DOHH2 (cell line): ENCODE measurements at regions not wholly inside any gene's neighbourhood (a gene's known extent, or its start where the extent isn't known, plus 50 kb on each side); places are given as distances from the start of the nearest gene placed in this dataset.

Experiments used
- H3F3A ChIP-seq: fragments of 200-600 bp; sonication (generic), shearing (Covaris generic); 2 replicates; pipeline ENCODE4 v1.6.0; 2016; ENCODE audit warnings: antibody characterized with exemption, mild to moderate bottlenecking; ENCODE audit not compliant: control insufficient read depth, insufficient read depth
- H3K27ac ChIP-seq: fragments of 200-600 bp; sonication (generic); 2 replicates; pipeline ENCODE4 v1.5.1; 2014; ENCODE audit warnings: low read depth, mild to moderate bottlenecking, low read length, moderate library complexity
- H3K27me3 ChIP-seq: fragments of 200-600 bp; sonication (generic); 2 replicates; pipeline ENCODE4 v1.6.1; 2014; ENCODE audit warnings: mild to moderate bottlenecking, low read length, mixed read lengths; ENCODE audit not compliant: control insufficient read depth
- H3K36me3 ChIP-seq: fragments of 200-600 bp; sonication (generic); 2 replicates; pipeline ENCODE4 v1.6.1; 2014; ENCODE audit warnings: mild to moderate bottlenecking, low read length, moderate library complexity, mixed read lengths; ENCODE audit not compliant: control insufficient read depth
- H3K4me1 ChIP-seq: fragments of 200-600 bp; sonication (generic); 2 replicates; pipeline ENCODE4 v1.6.1; 2014; ENCODE audit warnings: mild to moderate bottlenecking, low read length, mixed read lengths; ENCODE audit not compliant: control insufficient read depth
- H3K4me2 ChIP-seq: fragments of 200-600 bp; sonication (generic); 2 replicates; pipeline ENCODE4 v1.6.0; 2014; ENCODE audit warnings: mild to moderate bottlenecking, low read length, moderate library complexity
- H3K4me3 ChIP-seq: fragments of 200-600 bp; sonication (generic); 2 replicates; pipeline ENCODE4 v1.5.1; 2014; ENCODE audit warnings: mild to moderate bottlenecking, low read length, mixed read lengths
- H3K79me2 ChIP-seq: fragments of 200-600 bp; sonication (generic); 2 replicates; pipeline ENCODE4 v1.6.1; 2014; ENCODE audit warnings: mild to moderate bottlenecking, low read length, mixed read lengths; ENCODE audit not compliant: control insufficient read depth
- H3K9me2 ChIP-seq: fragments of 200-600 bp; sonication (generic); replicated peaks from 2 replicates; pipeline ENCODE4 v1.6.1; 2014; ENCODE audit warnings: mild to moderate bottlenecking, low read length, mixed read lengths; ENCODE audit not compliant: control insufficient read depth
- H3K9me3 ChIP-seq: fragments of 200-600 bp; sonication (generic); 2 replicates; pipeline ENCODE4 v1.6.1; 2014; ENCODE audit warnings: antibody characterized with exemption, low read length, mixed read lengths; ENCODE audit not compliant: control insufficient read depth, insufficient read depth
- H4K20me1 ChIP-seq: fragments of 200-600 bp; sonication (generic); 2 replicates; pipeline ENCODE4 v1.6.0; 2014; ENCODE audit warnings: low read depth, mild to moderate bottlenecking, antibody characterized with exemption, low read length, moderate library complexity; ENCODE audit not compliant: control insufficient read depth, insufficient read depth
- EZH2phosphoT487 ChIP-seq: fragments of 200-600 bp; sonication (generic); IDR thresholded peaks from 2 replicates; pipeline ENCODE4 v1.6.1; 2017; ENCODE audit warnings: borderline replicate concordance, mild to moderate bottlenecking, antibody characterized with exemption, low read length, moderate library complexity, mixed read lengths
- TF ChIP-seq, protein P1 (sequence below): fragments of 200-600 bp; sonication (generic); IDR thresholded peaks from one replicate; pipeline ENCODE4 v1.5.1; 2014; ENCODE audit warnings: antibody characterized with exemption, mild to moderate bottlenecking, low read depth, low read length; ENCODE audit not compliant: poor library complexity, severe bottlenecking

DNA sequence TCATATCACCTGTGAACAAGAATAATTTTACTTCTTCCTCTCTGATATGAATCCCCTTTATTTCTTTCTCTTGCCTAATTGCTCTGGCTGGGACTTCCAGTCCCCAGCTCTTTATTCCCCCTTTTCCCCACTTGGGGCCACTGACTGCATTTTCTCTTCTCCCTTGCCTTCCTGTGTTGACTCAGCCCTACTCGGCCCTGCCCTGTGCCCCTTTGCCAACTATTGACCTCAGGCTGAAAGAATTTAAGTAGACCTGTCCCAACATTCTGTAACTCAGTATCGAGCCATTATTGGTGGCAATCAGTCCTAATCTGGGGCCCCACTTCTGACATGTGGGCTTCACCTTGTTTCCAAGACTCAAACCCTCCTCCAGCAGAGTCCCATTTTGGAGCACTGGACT lies 60.6 kb upstream of the STUM start:
- Histone ChIP-seq H3K4me1 (peaks cover 32% of the 10 kb centered on the region), H3K4me2 (no peak overlapping the region), H3K27ac (no peak overlapping the region), H3K27me3 (peaks cover 4% of the 10 kb centered on the region; the same call in 1 of the 2 replicates), H3K79me2 (no peaks in the 10 kb centered on the region), H3K9me3 (no peaks in the 10 kb centered on the region), H3F3A (no peaks in the 10 kb centered on the region), H3K4me3 (no peak overlapping the region), H4K20me1 (no peaks in the 10 kb centered on the region), H3K36me3 (no peaks in the 10 kb centered on the region), H3K9me2 (no peaks in the 10 kb centered on the region)
- TF ChIP-seq, protein P1, sequence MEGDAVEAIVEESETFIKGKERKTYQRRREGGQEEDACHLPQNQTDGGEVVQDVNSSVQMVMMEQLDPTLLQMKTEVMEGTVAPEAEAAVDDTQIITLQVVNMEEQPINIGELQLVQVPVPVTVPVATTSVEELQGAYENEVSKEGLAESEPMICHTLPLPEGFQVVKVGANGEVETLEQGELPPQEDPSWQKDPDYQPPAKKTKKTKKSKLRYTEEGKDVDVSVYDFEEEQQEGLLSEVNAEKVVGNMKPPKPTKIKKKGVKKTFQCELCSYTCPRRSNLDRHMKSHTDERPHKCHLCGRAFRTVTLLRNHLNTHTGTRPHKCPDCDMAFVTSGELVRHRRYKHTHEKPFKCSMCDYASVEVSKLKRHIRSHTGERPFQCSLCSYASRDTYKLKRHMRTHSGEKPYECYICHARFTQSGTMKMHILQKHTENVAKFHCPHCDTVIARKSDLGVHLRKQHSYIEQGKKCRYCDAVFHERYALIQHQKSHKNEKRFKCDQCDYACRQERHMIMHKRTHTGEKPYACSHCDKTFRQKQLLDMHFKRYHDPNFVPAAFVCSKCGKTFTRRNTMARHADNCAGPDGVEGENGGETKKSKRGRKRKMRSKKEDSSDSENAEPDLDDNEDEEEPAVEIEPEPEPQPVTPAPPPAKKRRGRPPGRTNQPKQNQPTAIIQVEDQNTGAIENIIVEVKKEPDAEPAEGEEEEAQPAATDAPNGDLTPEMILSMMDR: no peak
- no peak for TF ChIP-seq EZH2phosphoT487

DNA sequence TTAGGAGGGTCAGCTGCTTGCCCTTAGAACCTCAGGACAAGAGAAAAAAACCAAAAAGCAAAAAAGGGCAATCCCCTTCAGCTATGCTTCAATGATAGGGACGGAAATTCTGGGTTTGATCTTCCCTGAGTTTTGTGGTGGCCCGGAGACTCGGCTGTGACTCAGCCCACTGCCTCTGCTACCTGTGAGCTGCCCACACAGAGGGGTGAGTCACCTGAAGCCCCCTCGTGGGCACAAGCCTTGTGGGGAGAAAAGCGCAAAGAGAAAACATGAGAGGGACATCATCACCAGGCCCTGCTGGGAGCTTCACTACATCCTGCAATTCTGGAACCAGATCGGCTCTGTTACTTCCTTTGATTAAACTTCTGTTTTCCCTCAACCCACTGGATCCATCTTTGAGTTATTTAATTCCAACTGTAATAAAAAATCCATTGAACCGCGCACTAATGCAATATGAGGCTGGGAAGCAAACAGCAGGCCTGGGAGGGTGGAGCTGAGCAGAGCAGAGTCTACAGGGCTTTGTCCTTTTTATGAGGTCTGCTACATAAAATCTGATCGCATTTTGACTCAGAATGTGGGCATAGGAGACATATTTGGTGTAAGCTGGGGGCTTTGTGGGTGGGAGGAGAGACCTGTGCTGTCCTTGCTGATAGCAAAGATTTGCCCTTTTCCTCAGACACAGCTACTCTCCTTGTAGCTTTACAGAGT lies 58.7 kb upstream of the STUM start:
- no peak for TF ChIP-seq EZH2phosphoT487
- TF ChIP-seq, protein P1: no peak
- Histone ChIP-seq H3K27me3 (no peaks in the 10 kb centered on the region; the same call in 1 of the 2 replicates), H3K27ac (no peak overlapping the region), H3K4me1 (peaks cover 32% of the 10 kb centered on the region), H3K9me3 (no peaks in the 10 kb centered on the region), H3K4me2 (no peak overlapping the region), H3F3A (no peaks in the 10 kb centered on the region), H3K4me3 (no peak overlapping the region), H3K79me2 (no peaks in the 10 kb centered on the region), H4K20me1 (no peaks in the 10 kb centered on the region), H3K9me2 (no peaks in the 10 kb centered on the region), H3K36me3 (no peaks in the 10 kb centered on the region)

DNA sequence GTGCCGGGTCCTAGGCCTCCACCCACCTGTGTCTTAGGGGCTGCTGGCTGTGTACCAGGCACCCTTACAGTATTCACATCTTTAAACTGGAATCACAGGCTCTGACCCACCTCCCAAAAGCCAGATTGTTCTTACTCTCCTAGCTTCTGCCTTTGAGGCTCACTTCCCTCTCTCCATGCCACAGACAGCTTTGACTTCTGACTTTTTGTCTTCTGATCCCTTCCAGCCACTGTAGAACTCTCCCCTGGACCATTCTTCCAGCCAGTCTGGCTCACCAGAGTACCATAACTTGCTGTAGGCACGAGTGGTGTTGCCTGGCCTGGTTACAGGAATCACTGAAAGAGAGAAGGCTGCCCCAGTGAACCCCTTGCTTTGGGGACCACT lies 58.1 kb upstream of the STUM start:
- no peak overlapping the region for H3K4me3 ChIP-seq
- no peaks in the 10 kb centered on the region for H3K9me2 ChIP-seq
- TF ChIP-seq, protein P1: no peak
- no peak for TF ChIP-seq EZH2phosphoT487
- H4K20me1 ChIP-seq: no peaks in the 10 kb centered on the region
- H3K27ac ChIP-seq: no peak overlapping the region
- peaks cover 32% of the 10 kb centered on the region for H3K4me1 ChIP-seq
- H3K79me2 ChIP-seq: no peaks in the 10 kb centered on the region
- no peaks in the 10 kb centered on the region for H3K36me3 ChIP-seq
- H3K27me3 ChIP-seq: no peaks in the 10 kb centered on the region
- H3K9me3 ChIP-seq: no peaks in the 10 kb centered on the region
- no peaks in the 10 kb centered on the region for H3F3A ChIP-seq
- H3K4me2 ChIP-seq: no peak overlapping the region
